Natural killer cell treated with Interleukin-12 subunit alpha and Interleukin-12 subunit beta and Interleukin-15 and Interleukin-18, amount 100 ng/mL, for 72 hours (primary cell): ENCODE measurements at regions not wholly inside any gene's neighbourhood (a gene's known extent, or its start where the extent isn't known, plus 50 kb on each side); places are given as distances from the start of the nearest gene placed in this dataset.

Experiments
- ATAC-seq, 2 donors: fragments of 150-1000 bp; cut with Tn5 transposase in 1 of 2; sonication (Bioruptor Pico), chemical (Tn5 transposase) in 1 of 2; 2 replicates each; pipeline ENCODE4 v1.10.0; 2021
- DNase-seq: peaks from one replicate; pipeline ENCODE4 v3.0.0; 2022; ENCODE audit warnings: low spot score
- H3K27ac Mint-ChIP-seq, 2 donors: 1 replicate in 1 of 2; 2 replicates in 1 of 2; pipeline ENCODE4 v1.8.0; 2022; ENCODE audit warnings: mixed read lengths in 2 of 2, mild to moderate bottlenecking in 1 of 2, moderate library complexity in 1 of 2
- H3K27me3 Mint-ChIP-seq, 2 donors: 1 replicate in 1 of 2; 2 replicates in 1 of 2; pipeline ENCODE4 v1.8.0; 2022; ENCODE audit warnings: mixed read lengths in 2 of 2
- H3K36me3 Mint-ChIP-seq: one replicate; pipeline ENCODE4 v1.8.0; 2022; ENCODE audit warnings: mixed read lengths
- H3K4me1 Mint-ChIP-seq, 2 donors: 1 replicate in 1 of 2; 2 replicates in 1 of 2; pipeline ENCODE4 v1.8.0; 2022; ENCODE audit warnings: low read depth in 2 of 2, mixed read lengths in 2 of 2, mild to moderate bottlenecking in 1 of 2
- H3K4me3 Mint-ChIP-seq: one replicate; pipeline ENCODE4 v1.8.0; 2022; ENCODE audit warnings: mixed read lengths
- H3K9me3 Mint-ChIP-seq: 2 replicates; pipeline ENCODE4 v1.8.0; 2022; ENCODE audit warnings: mixed read lengths

GRCh38 chr4:26039639-26040359 is 125.8 kb downstream of the SMIM20 start:
- Mint-ChIP-seq H3K4me3 (peak overlapping the region; percentile 21), H3K9me3 (no peaks in the 10 kb centered on the region), H3K4me1 (peaks cover 28 to 29% of the 10 kb centered on the region in 2 donors), H3K36me3 (peaks cover 7% of the 10 kb centered on the region), H3K27me3 (peaks cover 30 to 36% of the 10 kb centered on the region in 2 donors), H3K27ac (peak overlapping the region; percentile 44 to 52)
- ATAC-seq (peak; percentile 45 to 79), DNase-seq (no peak)

- peaks cover 13% of the 10 kb centered on the region for H3K36me3 Mint-ChIP-seq
- ATAC-seq (peak in 1 of 2 donors; percentile 66), DNase-seq (no peak)
- H3K4me3 Mint-ChIP-seq: no peak overlapping the region
- no peaks in the 10 kb centered on the region for H3K9me3 Mint-ChIP-seq
- peaks cover 16 to 23% of the 10 kb centered on the region in 2 donors for H3K4me1 Mint-ChIP-seq
- H3K27ac Mint-ChIP-seq: peak overlapping the region in 1 of 2 donors; percentile 10
- H3K27me3 Mint-ChIP-seq: peaks cover 21 to 35% of the 10 kb centered on the region in 2 donors
Measured at GRCh38 chr4:26044524-26044923, 130.5 kb downstream of the SMIM20 start.

- Mint-ChIP-seq H3K27me3 (peaks cover 21 to 34% of the 10 kb centered on the region in 2 donors), H3K27ac (peak overlapping the region in 1 of 2 donors; percentile 36), H3K4me1 (peaks cover 16 to 21% of the 10 kb centered on the region in 2 donors), H3K4me3 (no peak overlapping the region), H3K36me3 (peaks cover 13% of the 10 kb centered on the region), H3K9me3 (no peaks in the 10 kb centered on the region)
- no peak for ATAC-seq
- DNase-seq: no peak
Measured at GRCh38 chr4:26044983-26045382, 131.0 kb downstream of the SMIM20 start.

- H3K27ac Mint-ChIP-seq: peak overlapping the region in 1 of 2 donors; percentile 73
- H3K9me3 Mint-ChIP-seq: no peaks in the 10 kb centered on the region
- H3K36me3 Mint-ChIP-seq: peaks cover 6% of the 10 kb centered on the region
- DNase-seq (no peak), ATAC-seq (no peak)
- peaks cover 12 to 18% of the 10 kb centered on the region in 2 donors for H3K4me1 Mint-ChIP-seq
- H3K27me3 Mint-ChIP-seq: peaks cover 20 to 22% of the 10 kb centered on the region in 2 donors
- no peak overlapping the region for H3K4me3 Mint-ChIP-seq
Measured at GRCh38 chr4:26047795-26048194, 133.8 kb downstream of the SMIM20 start.

- H3K27me3 Mint-ChIP-seq: peaks cover 17 to 20% of the 10 kb centered on the region in 2 donors
- peaks cover 19 to 24% of the 10 kb centered on the region in 2 donors for H3K4me1 Mint-ChIP-seq
- H3K27ac Mint-ChIP-seq: no peak overlapping the region
- no peak for DNase-seq
- ATAC-seq: no peak
- H3K36me3 Mint-ChIP-seq: peaks cover 6% of the 10 kb centered on the region
- H3K9me3 Mint-ChIP-seq: no peaks in the 10 kb centered on the region
- H3K4me3 Mint-ChIP-seq: no peak overlapping the region
Measured at GRCh38 chr4:26048378-26048882, 134.4 kb downstream of the SMIM20 start.

- H3K4me3 Mint-ChIP-seq: no peak overlapping the region
- no peak for ATAC-seq
- peaks cover 12 to 17% of the 10 kb centered on the region in 2 donors for H3K27me3 Mint-ChIP-seq
- DNase-seq: no peak
- H3K27ac Mint-ChIP-seq: no peak overlapping the region
- peaks cover 6% of the 10 kb centered on the region for H3K36me3 Mint-ChIP-seq
- H3K4me1 Mint-ChIP-seq: peaks cover 19 to 25% of the 10 kb centered on the region in 2 donors
- no peaks in the 10 kb centered on the region for H3K9me3 Mint-ChIP-seq
Measured at GRCh38 chr4:26048950-26049349, 134.9 kb downstream of the SMIM20 start.

GRCh38 chr4:26049447-26049846 is 135.4 kb downstream of the SMIM20 start:
- Mint-ChIP-seq H3K4me3 (no peak overlapping the region), H3K4me1 (peaks cover 14 to 27% of the 10 kb centered on the region in 2 donors), H3K27ac (no peak overlapping the region), H3K36me3 (peaks cover 6% of the 10 kb centered on the region), H3K27me3 (peaks cover 7 to 12% of the 10 kb centered on the region in 2 donors), H3K9me3 (no peaks in the 10 kb centered on the region)
- no peak for DNase-seq
- no peak for ATAC-seq

GRCh38 chr4:26050212-26050643 is 136.2 kb downstream of the SMIM20 start:
- Mint-ChIP-seq H3K27ac (peak overlapping the region in 1 of 2 donors; percentile 64), H3K4me1 (peaks cover 8 to 23% of the 10 kb centered on the region in 2 donors), H3K27me3 (peaks cover 7 to 9% of the 10 kb centered on the region in 2 donors), H3K4me3 (no peak overlapping the region), H3K9me3 (no peaks in the 10 kb centered on the region), H3K36me3 (peaks cover 6% of the 10 kb centered on the region)
- ATAC-seq: peak in 1 of 2 donors; percentile 35
- no peak for DNase-seq

GRCh38 chr4:26050671-26051070 is 136.7 kb downstream of the SMIM20 start:
- DNase-seq (no peak), ATAC-seq (no peak)
- Mint-ChIP-seq H3K4me1 (peaks cover 8 to 23% of the 10 kb centered on the region in 2 donors), H3K9me3 (no peaks in the 10 kb centered on the region), H3K27ac (peak overlapping the region in 1 of 2 donors; percentile 64), H3K36me3 (peaks cover 6% of the 10 kb centered on the region), H3K27me3 (peaks cover 7 to 9% of the 10 kb centered on the region in 2 donors), H3K4me3 (no peak overlapping the region)

- H3K9me3 Mint-ChIP-seq: no peaks in the 10 kb centered on the region
- DNase-seq (no peak), ATAC-seq (no peak)
- no peak overlapping the region for H3K4me3 Mint-ChIP-seq
- H3K36me3 Mint-ChIP-seq: peaks cover 3% of the 10 kb centered on the region
- peaks cover 10 to 23% of the 10 kb centered on the region in 2 donors for H3K4me1 Mint-ChIP-seq
- H3K27ac Mint-ChIP-seq: peak overlapping the region in 1 of 2 donors; percentile 3
- H3K27me3 Mint-ChIP-seq: peaks cover 6 to 10% of the 10 kb centered on the region in 2 donors
Measured at GRCh38 chr4:26051240-26051639, 137.2 kb downstream of the SMIM20 start.

GRCh38 chr4:26052663-26053541 is 138.9 kb downstream of the SMIM20 start:
- Mint-ChIP-seq H3K36me3 (no peaks in the 10 kb centered on the region), H3K4me1 (peaks cover 14 to 31% of the 10 kb centered on the region in 2 donors), H3K9me3 (no peaks in the 10 kb centered on the region), H3K27me3 (peaks cover 7 to 17% of the 10 kb centered on the region in 2 donors), H3K4me3 (no peak overlapping the region), H3K27ac (peak overlapping the region in 1 of 2 donors; percentile 28)
- DNase-seq (no peak), ATAC-seq (no peak)

- Mint-ChIP-seq H3K27me3 (peaks cover 7 to 19% of the 10 kb centered on the region in 2 donors), H3K4me1 (peaks cover 19 to 37% of the 10 kb centered on the region in 2 donors), H3K36me3 (no peaks in the 10 kb centered on the region), H3K27ac (no peak overlapping the region), H3K4me3 (no peak overlapping the region), H3K9me3 (peaks cover 2% of the 10 kb centered on the region)
- ATAC-seq (no peak), DNase-seq (no peak)
Measured at GRCh38 chr4:26053761-26054160, 139.7 kb downstream of the SMIM20 start.

- H3K9me3 Mint-ChIP-seq: peaks cover 4% of the 10 kb centered on the region
- H3K27ac Mint-ChIP-seq: no peak overlapping the region
- H3K27me3 Mint-ChIP-seq: peaks cover 7 to 14% of the 10 kb centered on the region in 2 donors
- H3K4me3 Mint-ChIP-seq: no peak overlapping the region
- ATAC-seq (no peak), DNase-seq (no peak)
- H3K36me3 Mint-ChIP-seq: no peaks in the 10 kb centered on the region
- H3K4me1 Mint-ChIP-seq: peaks cover 33 to 44% of the 10 kb centered on the region in 2 donors
Measured at GRCh38 chr4:26055855-26056254, 141.8 kb downstream of the SMIM20 start.
